GM12878 (cell line): ENCODE measurements at regions not wholly inside any gene's neighbourhood (a gene's known extent, or its start where the extent isn't known, plus 50 kb on each side); places are given as distances from the start of the nearest gene placed in this dataset.

Source experiments
- ATAC-seq: fragments of 200-7000 bp; cut with Tn5 transposase; 3 replicates; pipeline ENCODE4 v1.9.1; 2020; ENCODE audit warnings: mild to moderate bottlenecking, moderate library complexity
- BruUV-seq: library from RNA; stranded (reverse); fragments of 400-500 nt; replicated peaks from 2 replicates; lab custom pipeline; 2021; lab: Mats Ljungman, UMichigan
- CTCF ChIA-PET: fragments of 300-600 bp; sonication (Branson Sonifier 250); formaldehyde crosslinking; extraction: SDS; loops from one replicate; lab custom pipeline; 2021; ENCODE audit warnings: inconsistent platforms; lab: Yijun Ruan, JAX
- POLR2A ChIA-PET: fragments of 350-600 bp; formaldehyde crosslinking; extraction: SDS; loops from one replicate; lab custom pipeline; 2021; ENCODE audit warnings: inconsistent platforms; lab: Charles Lee
- RAD21 ChIA-PET: fragments of 300-600 bp; sonication (Branson Sonifier 250); formaldehyde crosslinking; loops from one replicate; lab custom pipeline; 2023; ENCODE audit warnings: antibody characterized with exemption; ENCODE audit not compliant: unreplicated experiment; lab: Charles Lee
- SMC1A ChIA-PET: fragments of 300-600 bp; sonication (Branson Sonifier 250); formaldehyde crosslinking; loops from one replicate; lab custom pipeline; 2023; ENCODE audit not compliant: unreplicated experiment, uncharacterized antibody; lab: Charles Lee
- DNase-seq: peaks from one replicate; pipeline ENCODE4 v3.0.0-alpha.2; 2011; ENCODE audit warnings: low read depth, low spot score
- FAIRE-seq: peaks from 3 replicates; lab custom pipeline; 2011; peaks lifted over from hg19 to GRCh38; lab: Jason Lieb, UNC
- H2AFZ ChIP-seq: 2 replicates; pipeline ENCODE4 v1.6.0; 2011; ENCODE audit warnings: low read depth, low read length, control low read depth; ENCODE audit not compliant: control insufficient read depth
- H3K27ac ChIP-seq: 2 replicates; pipeline ENCODE4 v1.5.1; 2011; ENCODE audit warnings: control low read depth; ENCODE audit not compliant: control insufficient read depth, insufficient read depth
- H3K27me3 ChIP-seq, 2 experiments: replicated peaks in 1 of 2; 2 replicates each; pipeline versions ENCODE4 v1.6.0 to v1.6.1; 2011; ENCODE audit warnings: low read length in 1 of 2; ENCODE audit not compliant: control insufficient read depth in 2 of 2, insufficient read depth in 2 of 2
- H3K36me3 ChIP-seq, 2 experiments: 2 replicates each; pipeline ENCODE4 v1.5.1; 2011; ENCODE audit warnings: low read length in 1 of 2; ENCODE audit not compliant: control insufficient read depth in 2 of 2, insufficient read depth in 2 of 2
- H3K4me1 ChIP-seq: 2 replicates; pipeline ENCODE4 v1.6.1; 2011; ENCODE audit warnings: mild to moderate bottlenecking, low read length, moderate library complexity, mixed read lengths; ENCODE audit not compliant: control insufficient read depth, insufficient read depth
- H3K4me2 ChIP-seq: 2 replicates; pipeline ENCODE4 v1.6.0; 2011; ENCODE audit warnings: control low read depth; ENCODE audit not compliant: control insufficient read depth, insufficient read depth
- H3K4me3 ChIP-seq: fragments of 200-600 bp; sonication (generic); 2 replicates; pipeline ENCODE4 v1.5.1; 2016
- H3K79me2 ChIP-seq: 2 replicates; pipeline ENCODE4 v1.6.0; 2011; ENCODE audit warnings: low read length; ENCODE audit not compliant: control insufficient read depth, insufficient read depth
- H3K9ac ChIP-seq: 2 replicates; pipeline ENCODE4 v1.8.0; 2011; ENCODE audit warnings: low read length, control low read depth, mixed read lengths; ENCODE audit not compliant: control insufficient read depth, insufficient read depth
- H3K9me3 ChIP-seq: replicated peaks from 3 replicates; pipeline ENCODE4 v1.5.1; 2011; ENCODE audit warnings: mild to moderate bottlenecking, low read length; ENCODE audit not compliant: control insufficient read depth, insufficient read depth
- H4K20me1 ChIP-seq: 2 replicates; pipeline ENCODE4 v1.6.0; 2011; ENCODE audit not compliant: control insufficient read depth, insufficient read depth
- MYB ChIP-seq: fragments of 150-350 bp; IDR thresholded peaks from 2 replicates; pipeline ENCODE4 v1.6.1; 2014; ENCODE audit warnings: mild to moderate bottlenecking, low read depth, low read length, borderline replicate concordance
- WGBS: methylation state at CpG from one replicate; pipeline ENCODE4 v1.1.6; 2016; ENCODE audit warnings: low lambda C conversion rate; ENCODE audit not compliant: insufficient replicate concordance, insufficient coverage; ENCODE audit errors: missing lambda C conversion rate; 5-methylcytosine and 5-hydroxymethylcytosine counted together
- in situ Hi-C: fragments of 300-500 bp; cut with MboI; formaldehyde crosslinking; loops from 9 replicates; pipeline ENCODE4 v1.14.3; 2018; ENCODE audit warnings: mixed read lengths
- intact Hi-C: fragments of 100-400 bp; cut with micrococcal nuclease; formaldehyde crosslinking; loops from one replicate; pipeline ENCODE4 v1.14.2; 2022; ENCODE audit not compliant: unreplicated experiment
- TF ChIP-seq, protein P1 (sequence below): fragments of 450-650 bp; IDR thresholded peaks from 2 replicates; pipeline ENCODE4 v1.6.1; 2017; ENCODE audit warnings: mild to moderate bottlenecking, moderate library complexity
- TF ChIP-seq, protein P2 (sequence below): fragments of 450-650 bp; IDR thresholded peaks from 2 replicates; pipeline ENCODE4 v1.6.1; 2017; ENCODE audit warnings: mild to moderate bottlenecking, low read depth, inconsistent platforms; ENCODE audit not compliant: poor library complexity, severe bottlenecking
- TF ChIP-seq, protein P3 (sequence below): IDR thresholded peaks from 2 replicates; pipeline ENCODE4 v1.6.1; 2012; ENCODE audit warnings: low read depth, low read length, improper control_type of control experiment
- TF ChIP-seq, protein P4 (sequence below): fragments of 450-650 bp; IDR thresholded peaks from 2 replicates; pipeline ENCODE4 v1.6.1; 2017; ENCODE audit warnings: mild to moderate bottlenecking, moderate library complexity

DNA sequence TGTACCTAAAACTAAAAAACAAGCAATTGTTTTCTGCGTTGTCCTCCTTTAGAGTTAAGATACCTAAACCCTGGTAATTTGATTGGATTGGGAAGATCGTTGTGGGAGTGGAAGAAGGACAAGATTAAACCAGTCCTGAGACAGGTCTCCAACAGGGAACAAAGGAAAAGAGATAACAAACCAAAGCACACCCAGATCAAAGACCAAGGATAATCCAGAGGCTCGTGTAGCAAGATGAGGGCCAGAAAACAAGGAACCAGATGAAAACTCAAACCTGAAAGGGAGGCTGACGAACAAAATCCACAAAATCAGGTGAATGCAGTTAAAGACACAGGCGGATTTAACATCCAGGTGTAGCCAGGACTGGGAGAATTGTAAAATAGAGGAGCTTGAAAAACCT is 618.1 kb downstream of the SLCO4C1 start:
- no peaks in the 10 kb centered on the region for H3K27me3 ChIP-seq
- in situ Hi-C loops (no loop called here), intact Hi-C loops (loop anchor here (2.0 to 5.0 kb wide), 2 partner anchors 1199 to 1246 kb away; no protein-coding TSS in a partner anchor)
- RAD21 ChIA-PET, result no interaction called here
- no peak for ATAC-seq
- no peak for FAIRE-seq
- CTCF ChIA-PET, result interaction anchor here (0.9 to 2.5 kb wide), 8 partner anchors 10 to 1248 kb away, joined by 3 to 30 read pairs (median 5); no protein-coding TSS in a partner anchor
- no peak overlapping the region for H2AFZ ChIP-seq
- 6% methylated on average over 5 of the region's 5 CpGs for WGBS
- H3K4me1 ChIP-seq, result no peaks in the 10 kb centered on the region
- H3K9ac ChIP-seq, result no peak overlapping the region
- no peaks in the 10 kb centered on the region for H3K36me3 ChIP-seq
- no peak overlapping the region for H3K27ac ChIP-seq
- H3K4me2 ChIP-seq, result no peak overlapping the region
- no peaks in the 10 kb centered on the region for H3K79me2 ChIP-seq
- DNase-seq, result no peak
- no TSS peak for BruUV-seq
- POLR2A ChIA-PET, result no interaction called here
- H4K20me1 ChIP-seq, result no peaks in the 10 kb centered on the region
- no peaks in the 10 kb centered on the region for H3K9me3 ChIP-seq
- no peak overlapping the region for H3K4me3 ChIP-seq
- SMC1A ChIA-PET, result interaction anchor here (0.7 to 1.4 kb wide), 3 partner anchors 10 to 1067 kb away, joined by 3 to 7 read pairs (median 3); no protein-coding TSS in a partner anchor
- TF ChIP-seq, protein P1, sequence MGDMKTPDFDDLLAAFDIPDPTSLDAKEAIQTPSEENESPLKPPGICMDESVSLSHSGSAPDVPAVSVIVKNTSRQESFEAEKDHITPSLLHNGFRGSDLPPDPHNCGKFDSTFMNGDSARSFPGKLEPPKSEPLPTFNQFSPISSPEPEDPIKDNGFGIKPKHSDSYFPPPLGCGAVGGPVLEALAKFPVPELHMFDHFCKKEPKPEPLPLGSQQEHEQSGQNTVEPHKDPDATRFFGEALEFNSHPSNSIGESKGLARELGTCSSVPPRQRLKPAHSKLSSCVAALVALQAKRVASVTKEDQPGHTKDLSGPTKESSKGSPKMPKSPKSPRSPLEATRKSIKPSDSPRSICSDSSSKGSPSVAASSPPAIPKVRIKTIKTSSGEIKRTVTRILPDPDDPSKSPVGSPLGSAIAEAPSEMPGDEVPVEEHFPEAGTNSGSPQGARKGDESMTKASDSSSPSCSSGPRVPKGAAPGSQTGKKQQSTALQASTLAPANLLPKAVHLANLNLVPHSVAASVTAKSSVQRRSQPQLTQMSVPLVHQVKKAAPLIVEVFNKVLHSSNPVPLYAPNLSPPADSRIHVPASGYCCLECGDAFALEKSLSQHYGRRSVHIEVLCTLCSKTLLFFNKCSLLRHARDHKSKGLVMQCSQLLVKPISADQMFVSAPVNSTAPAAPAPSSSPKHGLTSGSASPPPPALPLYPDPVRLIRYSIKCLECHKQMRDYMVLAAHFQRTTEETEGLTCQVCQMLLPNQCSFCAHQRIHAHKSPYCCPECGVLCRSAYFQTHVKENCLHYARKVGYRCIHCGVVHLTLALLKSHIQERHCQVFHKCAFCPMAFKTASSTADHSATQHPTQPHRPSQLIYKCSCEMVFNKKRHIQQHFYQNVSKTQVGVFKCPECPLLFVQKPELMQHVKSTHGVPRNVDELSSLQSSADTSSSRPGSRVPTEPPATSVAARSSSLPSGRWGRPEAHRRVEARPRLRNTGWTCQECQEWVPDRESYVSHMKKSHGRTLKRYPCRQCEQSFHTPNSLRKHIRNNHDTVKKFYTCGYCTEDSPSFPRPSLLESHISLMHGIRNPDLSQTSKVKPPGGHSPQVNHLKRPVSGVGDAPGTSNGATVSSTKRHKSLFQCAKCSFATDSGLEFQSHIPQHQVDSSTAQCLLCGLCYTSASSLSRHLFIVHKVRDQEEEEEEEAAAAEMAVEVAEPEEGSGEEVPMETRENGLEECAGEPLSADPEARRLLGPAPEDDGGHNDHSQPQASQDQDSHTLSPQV, result no peak
- no peak for TF ChIP-seq MYB
- TF ChIP-seq, protein P2, sequence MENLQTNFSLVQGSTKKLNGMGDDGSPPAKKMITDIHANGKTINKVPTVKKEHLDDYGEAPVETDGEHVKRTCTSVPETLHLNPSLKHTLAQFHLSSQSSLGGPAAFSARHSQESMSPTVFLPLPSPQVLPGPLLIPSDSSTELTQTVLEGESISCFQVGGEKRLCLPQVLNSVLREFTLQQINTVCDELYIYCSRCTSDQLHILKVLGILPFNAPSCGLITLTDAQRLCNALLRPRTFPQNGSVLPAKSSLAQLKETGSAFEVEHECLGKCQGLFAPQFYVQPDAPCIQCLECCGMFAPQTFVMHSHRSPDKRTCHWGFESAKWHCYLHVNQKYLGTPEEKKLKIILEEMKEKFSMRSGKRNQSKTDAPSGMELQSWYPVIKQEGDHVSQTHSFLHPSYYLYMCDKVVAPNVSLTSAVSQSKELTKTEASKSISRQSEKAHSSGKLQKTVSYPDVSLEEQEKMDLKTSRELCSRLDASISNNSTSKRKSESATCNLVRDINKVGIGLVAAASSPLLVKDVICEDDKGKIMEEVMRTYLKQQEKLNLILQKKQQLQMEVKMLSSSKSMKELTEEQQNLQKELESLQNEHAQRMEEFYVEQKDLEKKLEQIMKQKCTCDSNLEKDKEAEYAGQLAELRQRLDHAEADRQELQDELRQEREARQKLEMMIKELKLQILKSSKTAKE, result no peak
- TF ChIP-seq, protein P3, sequence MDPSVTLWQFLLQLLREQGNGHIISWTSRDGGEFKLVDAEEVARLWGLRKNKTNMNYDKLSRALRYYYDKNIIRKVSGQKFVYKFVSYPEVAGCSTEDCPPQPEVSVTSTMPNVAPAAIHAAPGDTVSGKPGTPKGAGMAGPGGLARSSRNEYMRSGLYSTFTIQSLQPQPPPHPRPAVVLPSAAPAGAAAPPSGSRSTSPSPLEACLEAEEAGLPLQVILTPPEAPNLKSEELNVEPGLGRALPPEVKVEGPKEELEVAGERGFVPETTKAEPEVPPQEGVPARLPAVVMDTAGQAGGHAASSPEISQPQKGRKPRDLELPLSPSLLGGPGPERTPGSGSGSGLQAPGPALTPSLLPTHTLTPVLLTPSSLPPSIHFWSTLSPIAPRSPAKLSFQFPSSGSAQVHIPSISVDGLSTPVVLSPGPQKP, result no peak
- TF ChIP-seq, protein P4, sequence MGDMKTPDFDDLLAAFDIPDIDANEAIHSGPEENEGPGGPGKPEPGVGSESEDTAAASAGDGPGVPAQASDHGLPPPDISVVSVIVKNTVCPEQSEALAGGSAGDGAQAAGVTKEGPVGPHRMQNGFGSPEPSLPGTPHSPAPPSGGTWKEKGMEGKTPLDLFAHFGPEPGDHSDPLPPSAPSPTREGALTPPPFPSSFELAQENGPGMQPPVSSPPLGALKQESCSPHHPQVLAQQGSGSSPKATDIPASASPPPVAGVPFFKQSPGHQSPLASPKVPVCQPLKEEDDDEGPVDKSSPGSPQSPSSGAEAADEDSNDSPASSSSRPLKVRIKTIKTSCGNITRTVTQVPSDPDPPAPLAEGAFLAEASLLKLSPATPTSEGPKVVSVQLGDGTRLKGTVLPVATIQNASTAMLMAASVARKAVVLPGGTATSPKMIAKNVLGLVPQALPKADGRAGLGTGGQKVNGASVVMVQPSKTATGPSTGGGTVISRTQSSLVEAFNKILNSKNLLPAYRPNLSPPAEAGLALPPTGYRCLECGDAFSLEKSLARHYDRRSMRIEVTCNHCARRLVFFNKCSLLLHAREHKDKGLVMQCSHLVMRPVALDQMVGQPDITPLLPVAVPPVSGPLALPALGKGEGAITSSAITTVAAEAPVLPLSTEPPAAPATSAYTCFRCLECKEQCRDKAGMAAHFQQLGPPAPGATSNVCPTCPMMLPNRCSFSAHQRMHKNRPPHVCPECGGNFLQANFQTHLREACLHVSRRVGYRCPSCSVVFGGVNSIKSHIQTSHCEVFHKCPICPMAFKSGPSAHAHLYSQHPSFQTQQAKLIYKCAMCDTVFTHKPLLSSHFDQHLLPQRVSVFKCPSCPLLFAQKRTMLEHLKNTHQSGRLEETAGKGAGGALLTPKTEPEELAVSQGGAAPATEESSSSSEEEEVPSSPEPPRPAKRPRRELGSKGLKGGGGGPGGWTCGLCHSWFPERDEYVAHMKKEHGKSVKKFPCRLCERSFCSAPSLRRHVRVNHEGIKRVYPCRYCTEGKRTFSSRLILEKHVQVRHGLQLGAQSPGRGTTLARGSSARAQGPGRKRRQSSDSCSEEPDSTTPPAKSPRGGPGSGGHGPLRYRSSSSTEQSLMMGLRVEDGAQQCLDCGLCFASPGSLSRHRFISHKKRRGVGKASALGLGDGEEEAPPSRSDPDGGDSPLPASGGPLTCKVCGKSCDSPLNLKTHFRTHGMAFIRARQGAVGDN, result no peak
